OCI-LY1 (cell line): ENCODE measurements at regions not wholly inside any gene's neighbourhood (a gene's known extent, or its start where the extent isn't known, plus 50 kb on each side); places are given as distances from the start of the nearest gene placed in this dataset.

Experiments
- H2AFZ ChIP-seq: fragments of 200-600 bp; sonication (generic), shearing (Covaris generic); 2 replicates; pipeline ENCODE4 v1.6.0; 2014; ENCODE audit warnings: antibody characterized with exemption, mild to moderate bottlenecking, low read length
- H3F3A ChIP-seq: fragments of 200-600 bp; sonication (generic), shearing (Covaris generic); 2 replicates; pipeline ENCODE4 v1.6.0; 2014; ENCODE audit warnings: mild to moderate bottlenecking, antibody characterized with exemption, low read length, moderate library complexity; ENCODE audit not compliant: insufficient read depth
- H3K27ac ChIP-seq: fragments of 200-600 bp; sonication (generic); 2 replicates; pipeline ENCODE4 v1.5.1; 2014; ENCODE audit warnings: low read length, mixed run types, mild to moderate bottlenecking, low read depth; ENCODE audit not compliant: poor library complexity, severe bottlenecking
- H3K27me3 ChIP-seq: fragments of 200-600 bp; sonication (generic); 2 replicates; pipeline ENCODE4 v1.6.0; 2014; ENCODE audit warnings: antibody characterized with exemption, mild to moderate bottlenecking, low read length, moderate library complexity; ENCODE audit not compliant: insufficient read depth
- H3K36me3 ChIP-seq: fragments of 200-600 bp; sonication (generic); 2 replicates; pipeline ENCODE4 v1.6.1; 2014; ENCODE audit warnings: mild to moderate bottlenecking, antibody characterized with exemption, low read length, moderate library complexity, mixed read lengths; ENCODE audit not compliant: insufficient read depth
- H3K4me1 ChIP-seq: fragments of 200-600 bp; sonication (generic); 2 replicates; pipeline ENCODE4 v1.5.1; 2014; ENCODE audit warnings: mild to moderate bottlenecking, low read length, moderate library complexity; ENCODE audit not compliant: insufficient read depth, severe bottlenecking
- H3K4me2 ChIP-seq: fragments of 200-600 bp; sonication (generic), shearing (Covaris generic); 2 replicates; pipeline ENCODE4 v1.6.1; 2014; ENCODE audit warnings: low read length
- H3K4me3 ChIP-seq: fragments of 200-600 bp; sonication (generic); 2 replicates; pipeline ENCODE4 v1.5.1; 2014; ENCODE audit warnings: low read length, low read depth, mild to moderate bottlenecking, mixed read lengths; ENCODE audit not compliant: poor library complexity, severe bottlenecking
- H3K79me2 ChIP-seq: fragments of 200-600 bp; shearing (Covaris generic); 2 replicates; pipeline ENCODE4 v1.6.1; 2016; ENCODE audit warnings: mixed run types, low read length, mixed read lengths; ENCODE audit not compliant: insufficient read depth
- H3K9ac ChIP-seq: fragments of 200-600 bp; sonication (generic), shearing (Covaris generic); 2 replicates; pipeline ENCODE4 v1.6.1; 2014; ENCODE audit warnings: mild to moderate bottlenecking, low read length, mixed read lengths
- H3K9me2 ChIP-seq: fragments of 200-600 bp; sonication (generic), shearing (Covaris generic); 2 replicates; pipeline ENCODE4 v1.6.1; 2014; ENCODE audit warnings: low read depth, mild to moderate bottlenecking, low read length, mixed read lengths
- H3K9me3 ChIP-seq: fragments of 200-600 bp; shearing (Covaris generic); 2 replicates; pipeline ENCODE4 v1.6.1; 2014; ENCODE audit warnings: low read length, mixed read lengths
- H4K20me1 ChIP-seq: fragments of 200-600 bp; sonication (generic), shearing (Covaris generic); 2 replicates; pipeline ENCODE4 v1.6.0; 2016; ENCODE audit warnings: mild to moderate bottlenecking, low read length; ENCODE audit not compliant: insufficient read depth
- EZH2 ChIP-seq: fragments of 200-600 bp; sonication (generic), shearing (Covaris generic); IDR thresholded peaks from 2 replicates; pipeline ENCODE4 v1.8.0; 2017; ENCODE audit warnings: borderline replicate concordance, mixed run types, mild to moderate bottlenecking, antibody characterized with exemption, low read length, moderate library complexity, mixed read lengths
- TF ChIP-seq, protein P1 (sequence below): fragments of 200-600 bp; sonication (generic), shearing (Covaris generic); IDR thresholded peaks from 2 replicates; pipeline ENCODE4 v1.5.1; 2017; ENCODE audit warnings: mild to moderate bottlenecking, antibody characterized with exemption, low read length, moderate library complexity, mixed read lengths

DNA sequence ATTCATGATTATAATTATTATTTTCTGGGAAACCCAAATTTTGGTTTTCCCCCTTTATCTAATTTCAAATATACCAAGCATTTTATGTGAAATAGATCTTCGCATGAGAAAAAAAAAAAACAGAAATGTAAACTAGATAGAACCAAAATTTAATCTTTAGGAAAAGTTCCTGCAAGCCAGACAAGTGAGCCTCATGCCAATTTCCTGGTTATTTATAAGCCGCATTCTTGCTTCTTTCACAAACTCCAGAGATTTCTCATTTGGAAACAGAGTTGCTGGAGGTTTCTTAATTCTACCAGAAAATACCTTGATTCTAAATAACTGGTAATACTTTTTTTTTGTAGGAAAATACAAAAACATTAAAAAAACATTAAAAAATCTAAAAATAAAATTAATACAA lies 690.4 kb upstream of the IGFBP3 start:
- H3K27me3 ChIP-seq, result no peaks in the 10 kb centered on the region
- no peaks in the 10 kb centered on the region for H3F3A ChIP-seq
- H3K9ac ChIP-seq, result no peak overlapping the region
- H3K4me3 ChIP-seq, result no peak overlapping the region
- no peak for TF ChIP-seq EZH2
- TF ChIP-seq, protein P1, sequence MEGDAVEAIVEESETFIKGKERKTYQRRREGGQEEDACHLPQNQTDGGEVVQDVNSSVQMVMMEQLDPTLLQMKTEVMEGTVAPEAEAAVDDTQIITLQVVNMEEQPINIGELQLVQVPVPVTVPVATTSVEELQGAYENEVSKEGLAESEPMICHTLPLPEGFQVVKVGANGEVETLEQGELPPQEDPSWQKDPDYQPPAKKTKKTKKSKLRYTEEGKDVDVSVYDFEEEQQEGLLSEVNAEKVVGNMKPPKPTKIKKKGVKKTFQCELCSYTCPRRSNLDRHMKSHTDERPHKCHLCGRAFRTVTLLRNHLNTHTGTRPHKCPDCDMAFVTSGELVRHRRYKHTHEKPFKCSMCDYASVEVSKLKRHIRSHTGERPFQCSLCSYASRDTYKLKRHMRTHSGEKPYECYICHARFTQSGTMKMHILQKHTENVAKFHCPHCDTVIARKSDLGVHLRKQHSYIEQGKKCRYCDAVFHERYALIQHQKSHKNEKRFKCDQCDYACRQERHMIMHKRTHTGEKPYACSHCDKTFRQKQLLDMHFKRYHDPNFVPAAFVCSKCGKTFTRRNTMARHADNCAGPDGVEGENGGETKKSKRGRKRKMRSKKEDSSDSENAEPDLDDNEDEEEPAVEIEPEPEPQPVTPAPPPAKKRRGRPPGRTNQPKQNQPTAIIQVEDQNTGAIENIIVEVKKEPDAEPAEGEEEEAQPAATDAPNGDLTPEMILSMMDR, result no peak
- H4K20me1 ChIP-seq, result no peaks in the 10 kb centered on the region
- no peaks in the 10 kb centered on the region for H3K9me2 ChIP-seq
- H3K79me2 ChIP-seq, result no peaks in the 10 kb centered on the region
- no peak overlapping the region for H3K27ac ChIP-seq
- no peaks in the 10 kb centered on the region for H3K36me3 ChIP-seq
- no peak overlapping the region for H2AFZ ChIP-seq
- H3K4me1 ChIP-seq, result no peaks in the 10 kb centered on the region
- H3K9me3 ChIP-seq, result no peaks in the 10 kb centered on the region
- no peak overlapping the region for H3K4me2 ChIP-seq

DNA sequence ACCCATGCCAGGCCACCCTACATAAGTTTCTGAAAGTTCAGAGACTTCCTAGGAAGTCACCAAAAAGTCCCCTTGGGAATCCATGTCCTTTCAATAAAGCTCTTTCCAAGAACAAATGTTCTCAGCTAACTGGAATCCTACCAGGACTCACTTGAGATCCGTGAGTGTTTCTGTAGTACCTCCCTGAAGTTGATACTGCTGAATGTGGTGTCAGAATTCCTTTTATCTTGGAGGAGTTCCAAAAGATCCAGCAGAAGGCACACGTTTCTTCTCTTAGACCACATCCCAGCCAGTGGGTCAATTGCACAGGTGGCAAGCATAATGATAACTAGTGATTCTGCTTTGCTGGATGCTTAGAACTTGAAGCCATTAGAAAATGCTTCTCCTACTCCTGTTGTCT lies 689.7 kb upstream of the IGFBP3 start:
- H3K4me3 ChIP-seq, result no peak overlapping the region
- H3K9ac ChIP-seq, result no peak overlapping the region
- H2AFZ ChIP-seq, result no peak overlapping the region
- H3K79me2 ChIP-seq, result no peaks in the 10 kb centered on the region
- no peaks in the 10 kb centered on the region for H3K9me2 ChIP-seq
- no peaks in the 10 kb centered on the region for H3F3A ChIP-seq
- no peaks in the 10 kb centered on the region for H3K27me3 ChIP-seq
- no peaks in the 10 kb centered on the region for H3K36me3 ChIP-seq
- no peaks in the 10 kb centered on the region for H4K20me1 ChIP-seq
- TF ChIP-seq EZH2, result no peak
- TF ChIP-seq, protein P1, result no peak
- H3K4me1 ChIP-seq, result no peaks in the 10 kb centered on the region
- no peak overlapping the region for H3K4me2 ChIP-seq
- no peaks in the 10 kb centered on the region for H3K9me3 ChIP-seq
- no peak overlapping the region for H3K27ac ChIP-seq

DNA sequence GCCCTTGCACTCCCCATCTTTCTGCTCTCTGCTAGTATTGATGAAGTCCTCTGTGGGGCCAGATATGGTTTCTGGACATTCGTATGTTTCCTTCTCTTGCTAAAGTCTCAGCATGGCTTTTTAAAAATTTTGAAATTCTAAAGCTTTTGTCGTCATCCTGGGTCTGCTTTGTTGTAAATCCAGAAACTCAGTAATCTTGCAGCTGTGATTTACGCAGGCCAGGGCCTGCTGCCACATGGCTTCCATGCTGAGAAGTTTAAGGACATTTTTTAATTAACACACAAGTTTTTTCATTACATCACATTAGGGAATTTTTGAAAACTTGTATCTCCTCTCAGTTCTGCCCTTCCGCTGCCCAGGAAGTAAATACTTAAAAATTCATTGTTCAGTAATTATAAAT lies 686.1 kb upstream of the IGFBP3 start:
- no peaks in the 10 kb centered on the region for H3K27me3 ChIP-seq
- H3K4me1 ChIP-seq, result no peaks in the 10 kb centered on the region
- no peaks in the 10 kb centered on the region for H3F3A ChIP-seq
- no peaks in the 10 kb centered on the region for H4K20me1 ChIP-seq
- H2AFZ ChIP-seq, result no peak overlapping the region
- no peak overlapping the region for H3K27ac ChIP-seq
- no peak overlapping the region for H3K4me3 ChIP-seq
- H3K9me2 ChIP-seq, result no peaks in the 10 kb centered on the region
- no peaks in the 10 kb centered on the region for H3K36me3 ChIP-seq
- no peaks in the 10 kb centered on the region for H3K9me3 ChIP-seq
- TF ChIP-seq, protein P1, result no peak
- TF ChIP-seq EZH2, result no peak
- H3K79me2 ChIP-seq, result no peaks in the 10 kb centered on the region
- H3K9ac ChIP-seq, result no peak overlapping the region
- H3K4me2 ChIP-seq, result no peak overlapping the region
